Tibial nerve (tissue), 3 donors: ENCODE measurements at regions not wholly inside any gene's neighbourhood (a gene's known extent, or its start where the extent isn't known, plus 50 kb on each side); places are given as distances from the start of the nearest gene placed in this dataset.

Experiments
- CTCF ChIP-seq, 5 experiments: fragments of 200-600 bp in 3 of 5; fragments of 450-650 bp in 2 of 5; sonication (generic) in 3 of 5; IDR thresholded peaks; one replicate each; pipeline ENCODE4 v1.5.1; 2016 to 2019; ENCODE audit warnings: antibody characterized with exemption in 5 of 5, mild to moderate bottlenecking in 3 of 5, moderate library complexity in 2 of 5
- POLR2A ChIP-seq, 2 donors: fragments of 450-650 bp; IDR thresholded peaks; one replicate each; pipeline ENCODE4 v1.6.1; 2017; ENCODE audit warnings: antibody characterized with exemption in 2 of 2, mild to moderate bottlenecking in 2 of 2, moderate library complexity in 2 of 2

- no peak for TF ChIP-seq CTCF (IDR thresholded peaks at IDR 0.05)
- no peak for TF ChIP-seq POLR2A (IDR thresholded peaks at IDR 0.05)
Measured at GRCh38 chr10:59073456-59074053, 102.9 kb upstream of the PHYHIPL start.
